ENCODE measurements at regions not wholly inside any gene's neighbourhood (a gene's known extent, or its start where the extent isn't known, plus 50 kb on each side); places are given as distances from the start of the nearest gene placed in this dataset.

DNA sequence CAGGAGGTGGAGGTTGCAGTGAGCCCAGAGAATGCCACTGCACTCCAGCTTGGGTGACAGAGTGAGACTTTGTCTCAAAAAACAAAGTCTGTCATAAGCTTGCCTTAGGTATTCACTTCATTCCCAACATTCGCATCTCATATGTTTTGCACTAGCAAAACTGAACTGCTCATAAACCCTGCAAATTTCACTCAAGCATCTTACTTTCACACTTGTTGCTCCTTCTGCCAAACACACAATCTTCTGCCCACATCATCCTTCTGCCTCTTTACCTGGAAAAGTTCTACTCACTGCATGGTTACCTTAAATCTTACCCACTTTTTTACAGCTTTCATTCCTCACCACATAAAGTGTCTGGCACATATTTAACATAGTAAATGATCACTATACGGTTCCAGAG, 152.5 kb downstream of the USP22 start:
- TF ChIP-seq POLR2A (IDR thresholded peaks at IDR 0.05), result no peak
- TF ChIP-seq, protein P1, sequence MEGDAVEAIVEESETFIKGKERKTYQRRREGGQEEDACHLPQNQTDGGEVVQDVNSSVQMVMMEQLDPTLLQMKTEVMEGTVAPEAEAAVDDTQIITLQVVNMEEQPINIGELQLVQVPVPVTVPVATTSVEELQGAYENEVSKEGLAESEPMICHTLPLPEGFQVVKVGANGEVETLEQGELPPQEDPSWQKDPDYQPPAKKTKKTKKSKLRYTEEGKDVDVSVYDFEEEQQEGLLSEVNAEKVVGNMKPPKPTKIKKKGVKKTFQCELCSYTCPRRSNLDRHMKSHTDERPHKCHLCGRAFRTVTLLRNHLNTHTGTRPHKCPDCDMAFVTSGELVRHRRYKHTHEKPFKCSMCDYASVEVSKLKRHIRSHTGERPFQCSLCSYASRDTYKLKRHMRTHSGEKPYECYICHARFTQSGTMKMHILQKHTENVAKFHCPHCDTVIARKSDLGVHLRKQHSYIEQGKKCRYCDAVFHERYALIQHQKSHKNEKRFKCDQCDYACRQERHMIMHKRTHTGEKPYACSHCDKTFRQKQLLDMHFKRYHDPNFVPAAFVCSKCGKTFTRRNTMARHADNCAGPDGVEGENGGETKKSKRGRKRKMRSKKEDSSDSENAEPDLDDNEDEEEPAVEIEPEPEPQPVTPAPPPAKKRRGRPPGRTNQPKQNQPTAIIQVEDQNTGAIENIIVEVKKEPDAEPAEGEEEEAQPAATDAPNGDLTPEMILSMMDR (IDR thresholded peaks at IDR 0.05), result no peak

All from adrenal gland (tissue), 5 donors.